HG02970 (cell line): ENCODE measurements at regions not wholly inside any gene's neighbourhood (a gene's known extent, or its start where the extent isn't known, plus 50 kb on each side); places are given as distances from the start of the nearest gene placed in this dataset.

Source experiments
- ATAC-seq: cut with Tn5 transposase; IDR thresholded peaks from one replicate; pipeline ENCODE4 v1.9.1; 2021; ENCODE audit warnings: mild to moderate bottlenecking, moderate library complexity, moderate number of reproducible peaks; ENCODE audit not compliant: unreplicated experiment, low FRiP score

DNA sequence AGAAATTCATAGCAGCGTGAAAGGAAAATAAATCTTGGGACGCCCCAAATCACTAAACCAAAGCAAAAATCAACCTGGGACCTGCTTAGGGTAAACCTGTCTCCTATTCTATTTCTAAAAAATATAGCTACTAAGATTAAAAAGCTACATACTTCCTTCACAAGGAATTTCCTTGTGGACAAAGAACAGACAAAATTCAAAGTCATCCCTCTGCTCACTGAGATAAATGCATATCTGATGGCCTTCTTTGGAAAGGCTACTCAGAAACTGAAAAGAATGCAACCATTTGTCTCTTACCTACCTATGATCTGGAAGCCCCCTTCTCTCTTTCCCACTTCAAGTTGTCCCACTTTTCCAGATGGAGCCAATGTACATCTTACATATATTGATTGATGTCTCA, 93.0 kb upstream of the CNOT2 start:
- no peak for ATAC-seq

DNA sequence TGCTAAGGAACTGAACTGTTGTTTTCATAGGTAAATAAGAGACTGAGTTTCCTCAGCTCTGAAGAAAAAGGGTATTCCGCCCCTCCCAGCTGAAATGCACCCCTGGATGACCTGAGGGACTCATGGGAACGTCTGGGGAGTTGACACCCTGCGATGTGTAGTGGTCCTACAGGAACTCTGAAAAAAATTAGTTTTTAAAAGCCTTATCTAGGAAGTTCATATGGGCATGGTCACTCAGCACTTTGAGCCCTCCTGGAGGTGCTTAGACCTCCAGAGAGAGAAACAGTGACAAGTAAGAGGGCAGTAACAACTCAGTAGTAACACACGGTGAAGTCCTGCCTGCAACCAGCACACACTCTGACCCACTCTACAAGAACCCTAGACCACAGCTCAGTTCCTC, 91.2 kb upstream of the CNOT2 start:
- ATAC-seq, result no peak

DNA sequence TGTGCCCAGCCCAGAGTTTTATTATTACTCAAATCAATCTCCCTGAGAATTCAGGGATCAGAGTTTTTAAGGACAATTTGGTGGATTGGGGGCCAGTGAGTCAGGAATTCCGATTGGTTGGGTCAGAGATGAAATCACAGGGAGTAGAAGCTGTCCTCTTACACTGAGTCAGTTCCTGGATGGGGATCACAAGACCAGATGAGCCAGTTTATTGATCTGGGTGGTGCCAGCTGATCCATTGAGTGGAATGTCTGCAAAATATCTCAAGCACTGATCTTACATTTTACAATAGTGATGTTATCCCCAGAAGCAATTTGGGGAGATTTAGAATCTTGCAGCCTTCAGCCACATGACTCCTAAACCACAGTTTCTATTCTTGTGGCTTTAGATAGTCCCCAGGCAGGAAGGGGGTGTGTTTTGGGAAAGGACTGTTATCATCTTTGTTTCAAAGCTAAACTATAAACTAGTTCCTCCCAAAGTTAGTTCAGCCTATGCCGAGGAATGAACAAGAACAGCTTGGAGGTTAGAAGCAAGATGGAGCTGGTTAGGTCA, 89.1 kb upstream of the CNOT2 start:
- ATAC-seq, result no peak

DNA sequence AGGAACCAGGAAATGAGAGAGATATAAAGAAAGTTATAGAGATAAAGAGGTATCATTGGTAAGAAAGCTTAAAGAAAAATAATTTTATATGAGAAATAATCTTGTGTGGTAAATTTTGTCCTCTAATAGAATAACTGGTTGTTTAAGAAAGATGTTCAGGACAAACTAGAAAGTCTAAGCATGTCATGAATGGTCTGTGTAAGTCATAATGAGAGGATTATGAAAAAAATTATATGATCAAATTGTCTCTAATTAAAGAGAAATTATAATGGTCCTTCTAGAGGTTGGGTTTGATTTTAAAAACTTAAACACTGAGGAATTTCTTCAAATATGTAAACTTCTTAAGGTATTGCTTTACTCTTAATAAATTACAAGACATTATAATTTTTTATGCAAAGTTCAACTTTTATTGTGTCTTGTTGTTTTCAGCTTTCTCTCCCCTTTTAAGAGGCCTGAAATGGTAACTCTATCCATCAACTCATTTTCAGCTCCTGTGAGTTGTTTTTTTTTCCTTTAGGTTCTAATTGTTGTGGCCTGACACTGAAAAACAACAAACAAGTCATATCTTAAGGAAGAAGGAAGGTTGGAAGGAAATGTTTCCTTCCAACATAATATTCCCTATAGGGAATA, 88.2 kb upstream of the CNOT2 start:
- ATAC-seq, result no peak

DNA sequence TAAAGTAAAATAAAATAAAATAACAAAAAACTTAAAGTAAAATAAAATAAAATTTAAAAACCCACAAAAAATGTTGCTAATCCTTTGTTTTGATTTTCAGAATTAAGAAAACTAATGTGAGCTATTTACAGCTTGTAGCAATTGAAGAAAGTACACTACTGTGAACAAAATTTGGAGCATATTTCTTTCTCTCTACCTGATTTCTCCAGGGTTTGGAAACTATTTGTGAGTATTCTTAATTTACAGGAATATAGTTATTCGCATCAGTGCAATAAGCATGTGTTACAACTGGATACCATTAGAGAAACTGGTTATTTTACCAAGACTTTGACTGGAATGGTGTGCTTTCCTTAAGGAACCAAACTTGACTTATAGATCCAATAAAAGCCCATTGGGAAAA, 86.1 kb upstream of the CNOT2 start:
- ATAC-seq, result no peak

DNA sequence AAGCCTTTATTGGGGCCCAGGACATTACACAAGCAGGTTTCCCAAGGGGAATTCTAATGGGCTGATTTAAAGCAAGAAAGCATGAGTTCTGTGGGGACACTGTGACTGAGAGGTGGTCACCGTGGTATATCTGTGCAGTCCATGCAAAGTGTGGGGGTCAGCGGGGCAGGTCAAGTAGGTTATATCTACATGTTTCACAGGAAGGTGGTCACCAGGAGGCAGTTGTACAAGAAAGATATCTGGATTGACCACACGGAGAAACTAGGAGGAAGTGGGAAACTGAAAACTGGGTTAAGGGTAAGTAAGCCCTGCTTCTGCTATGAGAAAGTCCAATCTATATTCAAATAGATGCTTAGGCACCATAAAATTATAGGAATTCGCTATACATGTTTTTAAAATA, 77.8 kb upstream of the CNOT2 start:
- ATAC-seq, result no peak

DNA sequence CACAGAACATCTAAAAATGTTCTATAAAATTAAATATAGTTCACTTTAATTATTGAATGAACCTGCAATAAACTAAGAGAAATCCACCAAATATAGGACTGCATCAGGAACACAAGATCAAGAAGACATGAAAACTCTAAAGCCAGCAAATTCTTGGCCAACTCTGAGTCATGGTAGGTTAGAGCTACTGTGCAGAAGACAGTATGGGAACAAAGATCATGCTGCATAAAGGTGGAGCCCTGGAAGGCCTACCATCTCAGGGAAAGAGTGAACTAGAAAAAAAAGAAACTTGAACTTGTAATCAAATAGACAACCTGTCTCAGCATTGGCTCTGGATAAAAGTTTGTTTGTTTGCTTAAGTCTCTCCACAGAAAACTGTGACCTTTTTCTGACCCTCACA, 66.9 kb upstream of the CNOT2 start:
- ATAC-seq, result no peak

DNA sequence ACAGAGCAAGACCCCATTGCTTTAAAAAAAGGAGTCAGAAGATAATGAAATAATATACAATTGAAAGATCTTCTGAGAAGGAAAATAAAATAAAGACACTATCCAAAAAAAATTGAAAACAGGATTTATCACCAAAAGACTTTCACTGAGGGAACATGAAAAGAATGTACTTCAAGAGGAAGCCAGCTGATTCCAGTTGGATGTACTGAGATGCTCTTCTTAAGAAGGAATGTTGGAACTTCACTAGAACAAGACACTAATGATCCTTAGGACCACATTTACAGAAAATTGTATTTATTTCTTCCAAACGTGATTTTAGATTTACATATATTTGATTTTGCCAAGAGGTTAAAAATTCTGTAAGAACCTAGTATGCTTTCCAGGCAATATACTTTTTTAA, 65.6 kb upstream of the CNOT2 start:
- no peak for ATAC-seq

DNA sequence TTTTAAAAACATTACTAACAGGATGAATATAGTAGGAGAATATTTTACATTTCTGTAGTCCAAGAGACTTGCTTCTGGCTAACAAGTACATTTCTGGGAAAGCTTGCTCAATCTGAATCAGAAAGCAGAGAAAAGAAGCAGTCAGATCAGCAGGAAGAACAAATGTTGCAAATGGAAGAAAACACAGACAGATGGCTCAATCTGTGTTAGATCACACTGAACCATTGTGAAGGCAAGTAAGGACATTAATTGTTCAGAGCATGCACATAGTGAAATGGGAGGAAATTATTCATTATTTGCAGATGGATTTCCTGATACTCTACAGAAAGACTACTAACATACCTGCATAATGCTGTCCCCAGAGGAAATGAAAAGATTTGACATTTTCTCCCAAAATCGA, 65.2 kb upstream of the CNOT2 start:
- no peak for ATAC-seq

DNA sequence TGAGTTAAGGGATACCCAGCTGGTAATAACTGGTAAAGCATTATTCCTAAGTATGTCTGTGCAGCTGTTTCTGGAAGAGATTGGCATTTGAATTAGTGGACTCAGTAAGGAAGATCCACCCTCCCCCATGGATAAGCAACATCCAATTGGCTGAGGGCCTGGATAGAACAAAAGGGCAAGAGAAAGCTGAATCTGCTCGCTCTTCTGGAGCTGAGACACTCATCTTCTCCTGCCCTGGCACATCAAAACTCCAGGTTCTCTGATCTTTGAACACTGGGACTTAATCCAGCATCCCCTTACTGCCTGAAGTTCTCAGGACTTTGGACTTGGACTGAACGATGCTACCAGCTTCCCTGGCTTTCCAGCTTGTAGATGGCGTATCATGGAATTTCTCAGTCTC, 63.1 kb upstream of the CNOT2 start:
- no peak for ATAC-seq

DNA sequence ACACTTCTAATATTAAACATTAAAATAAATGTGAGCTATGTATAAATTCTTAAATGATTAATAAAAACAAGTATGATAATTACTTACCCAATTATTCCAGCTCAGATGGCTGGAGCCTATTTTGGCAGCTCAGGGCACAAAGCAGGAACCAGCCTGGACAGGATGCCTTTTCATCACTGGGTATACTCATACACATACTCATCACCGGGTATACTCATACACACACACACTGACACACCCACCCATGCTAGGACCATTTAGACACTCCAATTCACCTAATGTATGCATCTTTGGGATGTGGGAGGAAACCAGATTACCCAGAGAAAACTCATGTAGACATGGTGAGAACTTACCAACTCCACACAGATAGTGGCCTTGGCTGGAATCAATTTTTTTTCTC, 57.9 kb upstream of the CNOT2 start:
- no peak for ATAC-seq

DNA sequence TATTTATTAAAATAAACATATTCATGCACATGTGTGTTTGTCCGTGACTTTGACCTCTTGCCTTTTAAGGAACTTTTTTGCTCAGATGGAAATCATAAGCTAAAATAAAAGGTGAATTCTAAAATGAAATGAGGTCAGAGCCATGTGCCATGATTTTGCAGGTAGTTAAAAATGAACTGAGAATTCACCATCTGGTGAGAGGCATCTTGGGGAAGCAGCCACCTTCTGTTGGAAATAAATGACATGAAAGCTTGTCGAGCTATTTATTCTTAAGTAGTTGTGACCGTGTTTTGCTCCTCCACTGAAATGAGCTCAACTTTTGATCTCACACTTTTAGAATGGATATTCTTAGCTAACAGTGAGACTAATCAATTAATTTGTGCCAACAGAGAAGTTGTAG, 56.8 kb upstream of the CNOT2 start:
- no peak for ATAC-seq

DNA sequence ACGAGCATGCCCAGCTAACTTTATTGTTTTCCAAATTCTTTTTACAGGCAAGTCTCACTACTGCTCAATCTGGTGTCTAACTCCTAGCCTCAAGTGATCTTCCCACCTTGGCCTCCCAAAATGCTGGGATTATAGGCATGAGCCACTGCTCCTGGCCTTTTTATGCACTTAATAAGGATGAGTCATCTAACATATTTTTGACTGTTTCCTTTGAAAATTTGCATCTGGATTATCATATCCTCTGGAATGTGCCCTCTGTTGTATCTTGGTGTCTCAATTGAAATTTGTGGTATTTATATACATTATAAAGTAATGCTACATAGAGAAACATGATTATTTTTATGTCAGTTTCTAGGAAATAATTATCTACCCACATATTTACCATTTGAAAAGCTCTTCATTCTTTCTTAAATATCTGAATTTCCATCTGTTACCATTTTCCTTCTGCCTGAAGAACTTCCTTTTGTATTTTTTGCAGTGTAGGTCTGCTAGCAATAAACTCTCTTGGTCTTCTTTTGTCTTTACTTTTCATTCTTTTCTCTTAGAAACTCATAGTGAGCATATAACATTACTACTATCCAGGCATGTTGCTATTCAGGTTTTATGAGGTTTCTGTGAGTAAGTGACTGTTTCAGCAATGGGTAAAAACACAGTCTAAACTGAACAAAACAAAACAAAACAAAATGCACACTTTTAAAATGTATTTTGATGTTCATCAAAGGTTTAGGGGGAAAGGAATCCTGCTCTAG, 52.8 kb upstream of the CNOT2 start:
- no peak for ATAC-seq
